Mesenchymal stem cell (in vitro differentiated cells and primary cell): ENCODE measurements at regions not wholly inside any gene's neighbourhood (a gene's known extent, or its start where the extent isn't known, plus 50 kb on each side); places are given as distances from the start of the nearest gene placed in this dataset.

Source experiments
- DNase-seq: peaks from one replicate; pipeline ENCODE4 v3.0.0-alpha.2; 2013
- H2AFZ ChIP-seq: one replicate; pipeline ENCODE4 v1.6.1; 2013; ENCODE audit warnings: low read depth, mild to moderate bottlenecking, control low read depth, inconsistent platforms, low read length, moderate library complexity
- H2AK5ac ChIP-seq: 2 replicates; pipeline ENCODE4 v1.6.1; 2013; ENCODE audit warnings: low read length, moderate library complexity, mild to moderate bottlenecking, inconsistent platforms; ENCODE audit not compliant: severe bottlenecking
- H2BK120ac ChIP-seq: one replicate; pipeline ENCODE4 v1.6.1; 2013; ENCODE audit warnings: low read depth, mild to moderate bottlenecking, inconsistent platforms, low read length, moderate library complexity
- H2BK12ac ChIP-seq, 2 experiments: one replicate each; pipeline ENCODE4 v1.6.1; 2013; ENCODE audit warnings: inconsistent platforms in 2 of 2, low read length in 2 of 2, mild to moderate bottlenecking in 2 of 2, moderate library complexity in 2 of 2, control low read depth in 1 of 2
- H2BK15ac ChIP-seq: one replicate; pipeline ENCODE4 v1.6.1; 2013; ENCODE audit warnings: mild to moderate bottlenecking, low read depth, inconsistent platforms; ENCODE audit not compliant: poor library complexity, severe bottlenecking
- H2BK5ac ChIP-seq: 2 replicates; pipeline ENCODE4 v1.6.1; 2013; ENCODE audit warnings: low read depth, mild to moderate bottlenecking, low read length, control low read depth, inconsistent platforms; ENCODE audit not compliant: poor library complexity, severe bottlenecking
- H3K14ac ChIP-seq, 2 experiments: one replicate each; pipeline ENCODE4 v1.6.1; 2013; ENCODE audit warnings: inconsistent platforms in 2 of 2, low read length in 2 of 2, control low read depth in 1 of 2, mild to moderate bottlenecking in 1 of 2, moderate library complexity in 1 of 2
- H3K18ac ChIP-seq, 2 experiments: one replicate each; pipeline ENCODE4 v1.6.1; 2013; ENCODE audit warnings: inconsistent platforms in 2 of 2, low read length in 2 of 2, control low read depth in 1 of 2, low read depth in 1 of 2, mild to moderate bottlenecking in 1 of 2
- H3K23ac ChIP-seq, 2 experiments: one replicate each; pipeline ENCODE4 v1.6.1; 2013; ENCODE audit warnings: inconsistent platforms in 2 of 2, low read length in 2 of 2, mild to moderate bottlenecking in 2 of 2, moderate library complexity in 2 of 2, control low read depth in 1 of 2
- H3K27ac ChIP-seq: 2 replicates; pipeline ENCODE4 v1.5.1; 2013; ENCODE audit warnings: mild to moderate bottlenecking, moderate library complexity, low read length, control low read depth, inconsistent platforms; ENCODE audit not compliant: poor library complexity, severe bottlenecking
- H3K27me3 ChIP-seq, 2 experiments: 2 replicates each; pipeline versions ENCODE4 v1.6.1 to v1.7.0; 2013; ENCODE audit warnings: low read length in 2 of 2, mild to moderate bottlenecking in 2 of 2, moderate library complexity in 2 of 2, control low read depth in 1 of 2, inconsistent platforms in 1 of 2; ENCODE audit not compliant: control insufficient read depth in 1 of 2, insufficient read depth in 1 of 2
- H3K36me3 ChIP-seq, 2 experiments: 2 replicates each; pipeline versions ENCODE4 v1.6.1 to v1.7.0; 2013; ENCODE audit warnings: low read length in 2 of 2, control low read depth in 1 of 2, inconsistent platforms in 1 of 2, low read depth in 1 of 2, mild to moderate bottlenecking in 1 of 2; ENCODE audit not compliant: insufficient read depth in 2 of 2, control insufficient read depth in 1 of 2
- H3K4ac ChIP-seq, 2 experiments: one replicate each; pipeline ENCODE4 v1.6.1; 2013; ENCODE audit warnings: inconsistent platforms in 2 of 2, low read length in 2 of 2, mild to moderate bottlenecking in 2 of 2, moderate library complexity in 2 of 2, control low read depth in 1 of 2, low read depth in 1 of 2
- H3K4me1 ChIP-seq: 2 replicates; pipeline ENCODE4 v1.6.1; 2013; ENCODE audit warnings: low read depth, low read length, control low read depth; ENCODE audit not compliant: control insufficient read depth, insufficient read depth
- H3K4me2 ChIP-seq: 2 replicates; pipeline ENCODE4 v1.6.1; 2013; ENCODE audit warnings: low read length, mild to moderate bottlenecking, inconsistent platforms; ENCODE audit not compliant: poor library complexity, severe bottlenecking
- H3K4me3 ChIP-seq, 2 experiments: 2 replicates each; pipeline versions ENCODE4 v1.5.1 to v1.7.0; 2013; ENCODE audit warnings: low read length in 2 of 2, mild to moderate bottlenecking in 2 of 2, control low read depth in 1 of 2, low read depth in 1 of 2; ENCODE audit not compliant: insufficient read depth in 1 of 2
- H3K79me1 ChIP-seq: replicated peaks from 2 replicates; pipeline ENCODE4 v1.6.1; 2013; ENCODE audit warnings: mild to moderate bottlenecking, control low read depth, low read length, inconsistent platforms; ENCODE audit not compliant: poor library complexity, severe bottlenecking
- H3K9ac ChIP-seq: 2 replicates; pipeline ENCODE4 v1.7.0; 2013; ENCODE audit warnings: mild to moderate bottlenecking, low read length, moderate library complexity
- H3K9me3 ChIP-seq: 2 replicates; pipeline ENCODE4 v1.7.0; 2013; ENCODE audit warnings: mild to moderate bottlenecking, low read length; ENCODE audit not compliant: control insufficient read depth
- H4K8ac ChIP-seq: one replicate; pipeline ENCODE4 v1.6.1; 2013; ENCODE audit warnings: inconsistent platforms, mild to moderate bottlenecking, low read length, moderate library complexity
- H4K91ac ChIP-seq: one replicate; pipeline ENCODE4 v1.6.1; 2013; ENCODE audit warnings: mild to moderate bottlenecking, low read length, inconsistent platforms
- WGBS: methylation state at CpG from one replicate; pipeline ENCODE4 v1.1.7; 2013; ENCODE audit warnings: mixed read lengths; 5-methylcytosine and 5-hydroxymethylcytosine counted together

DNA sequence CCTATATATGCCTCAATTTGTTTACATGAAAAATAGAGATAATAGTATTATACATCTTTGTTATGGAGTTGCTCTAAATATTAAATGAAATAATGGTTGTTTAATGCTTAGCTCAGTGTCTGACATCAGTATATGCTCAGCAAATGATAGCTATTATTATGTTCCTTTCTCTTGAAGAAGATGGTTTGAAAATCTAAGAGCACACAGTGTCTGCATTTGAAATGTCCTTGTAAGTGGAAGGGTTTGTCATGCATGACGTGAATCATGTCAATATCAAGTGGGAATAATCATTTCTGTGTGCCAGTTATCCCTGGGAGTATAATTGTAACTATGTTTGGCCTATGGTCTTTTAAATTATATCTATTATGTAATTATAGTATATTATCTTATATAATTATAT lies 377.5 kb upstream of the SORCS1 start:
- Histone ChIP-seq H4K8ac (no peak overlapping the region), H3K14ac (no peak overlapping the region), H2BK120ac (no peak overlapping the region), H3K4me2 (no peak overlapping the region), H2BK5ac (no peak overlapping the region), H3K9me3 (peaks cover 7% of the 10 kb centered on the region), H3K36me3 (no peaks in the 10 kb centered on the region), H3K9ac (no peak overlapping the region), H2AK5ac (no peak overlapping the region), H3K18ac (no peak overlapping the region), H3K27me3 (no peaks in the 10 kb centered on the region), H3K4me3 (no peak overlapping the region), H3K23ac (no peak overlapping the region), H3K79me1 (no peaks in the 10 kb centered on the region), H4K91ac (no peak overlapping the region), H2BK12ac (no peak overlapping the region), H2BK15ac (no peak overlapping the region), H2AFZ (no peak overlapping the region), H3K4ac (no peak overlapping the region), H3K27ac (no peak overlapping the region), H3K4me1 (peaks cover 5% of the 10 kb centered on the region)
- DNase-seq, result no peak
- WGBS, result 89% methylated on average over 1 of the region's 1 CpG

DNA sequence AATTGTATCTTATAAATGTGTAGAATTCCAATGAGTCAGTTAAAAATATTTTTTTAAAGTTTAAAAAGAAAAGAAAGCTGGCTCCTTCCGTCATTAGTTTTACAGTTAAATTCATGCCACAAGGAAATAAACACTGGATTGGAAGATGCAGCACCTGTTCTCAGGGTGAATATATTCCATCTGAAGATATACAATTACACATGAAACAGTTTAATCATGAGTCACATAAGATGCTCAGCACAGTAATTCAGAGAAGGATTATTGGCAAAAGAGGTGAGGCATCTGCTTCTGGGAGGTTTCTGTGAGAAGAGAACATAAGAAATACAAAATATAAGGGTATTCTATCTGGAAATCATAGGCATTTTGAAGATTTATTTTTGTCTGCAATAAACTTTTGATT lies 376.5 kb upstream of the SORCS1 start:
- H3K14ac ChIP-seq, result no peak overlapping the region
- H2AK5ac ChIP-seq, result no peak overlapping the region
- H3K36me3 ChIP-seq, result no peaks in the 10 kb centered on the region
- H3K9me3 ChIP-seq, result peaks cover 7% of the 10 kb centered on the region
- no peak overlapping the region for H2BK15ac ChIP-seq
- no peaks in the 10 kb centered on the region for H3K79me1 ChIP-seq
- H2AFZ ChIP-seq, result no peak overlapping the region
- H3K4me3 ChIP-seq, result no peak overlapping the region
- no peak overlapping the region for H2BK120ac ChIP-seq
- H3K18ac ChIP-seq, result no peak overlapping the region
- no peak overlapping the region for H3K4me2 ChIP-seq
- H2BK12ac ChIP-seq, result no peak overlapping the region
- no peak overlapping the region for H4K91ac ChIP-seq
- H3K27ac ChIP-seq, result no peak overlapping the region
- no peak for DNase-seq
- no peak overlapping the region for H4K8ac ChIP-seq
- H3K23ac ChIP-seq, result no peak overlapping the region
- no peak overlapping the region for H2BK5ac ChIP-seq
- no peaks in the 10 kb centered on the region for H3K27me3 ChIP-seq
- H3K9ac ChIP-seq, result no peak overlapping the region
- peaks cover 5% of the 10 kb centered on the region for H3K4me1 ChIP-seq
- no peak overlapping the region for H3K4ac ChIP-seq
- no CpG with 5 or more reads among the region's 1 CpG for WGBS

DNA sequence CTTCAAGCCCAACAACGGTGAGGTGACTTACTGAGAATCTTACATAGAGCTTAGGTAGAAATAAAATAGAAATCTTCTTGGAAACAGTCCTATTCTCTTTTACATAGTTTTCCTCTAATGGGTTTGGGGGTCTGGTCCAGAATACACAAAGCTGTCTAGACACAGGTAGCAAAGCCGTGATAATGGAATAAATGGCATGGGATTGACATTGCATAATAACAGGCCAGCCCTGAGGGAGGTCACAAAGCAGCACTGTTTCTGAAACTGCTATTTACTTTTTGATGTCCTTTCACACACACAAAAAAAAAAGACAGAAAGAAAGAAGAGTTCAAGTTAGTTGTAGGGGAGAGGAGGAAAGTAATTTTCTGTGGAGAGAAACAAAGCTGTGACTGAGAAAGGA lies 364.8 kb upstream of the SORCS1 start:
- Histone ChIP-seq H2BK120ac (no peak overlapping the region), H2BK5ac (no peak overlapping the region), H2BK12ac (no peak overlapping the region), H3K27ac (no peak overlapping the region), H3K4ac (no peak overlapping the region), H3K36me3 (no peaks in the 10 kb centered on the region), H2BK15ac (no peak overlapping the region), H3K4me1 (no peaks in the 10 kb centered on the region), H3K18ac (no peak overlapping the region), H3K79me1 (no peaks in the 10 kb centered on the region), H2AK5ac (no peak overlapping the region), H3K4me2 (no peak overlapping the region), H3K4me3 (no peak overlapping the region), H3K14ac (no peak overlapping the region), H3K23ac (no peak overlapping the region), H3K27me3 (no peaks in the 10 kb centered on the region), H4K8ac (no peak overlapping the region), H3K9ac (no peak overlapping the region), H3K9me3 (no peaks in the 10 kb centered on the region), H2AFZ (no peak overlapping the region), H4K91ac (no peak overlapping the region)
- WGBS, result 67% methylated on average over 1 of the region's 2 CpGs
- DNase-seq, result no peak

- Histone ChIP-seq H4K8ac (no peak overlapping the region), H4K91ac (no peak overlapping the region), H3K9me3 (no peaks in the 10 kb centered on the region), H2BK5ac (no peak overlapping the region), H3K79me1 (no peaks in the 10 kb centered on the region), H2BK120ac (no peak overlapping the region), H3K36me3 (no peaks in the 10 kb centered on the region), H2BK15ac (no peak overlapping the region), H3K4me1 (no peaks in the 10 kb centered on the region), H3K18ac (no peak overlapping the region), H3K27me3 (no peaks in the 10 kb centered on the region), H2AK5ac (no peak overlapping the region), H2BK12ac (no peak overlapping the region), H3K14ac (no peak overlapping the region), H3K23ac (no peak overlapping the region), H3K27ac (no peak overlapping the region), H3K4me2 (no peak overlapping the region), H3K9ac (no peak overlapping the region), H3K4ac (no peak overlapping the region), H3K4me3 (no peak overlapping the region), H2AFZ (no peak overlapping the region)
- DNase-seq, result no peak
- WGBS, result 80% methylated on average over 4 of the region's 4 CpGs
Measured at GRCh38 chr10:107520348-107520747, 355.8 kb upstream of the SORCS1 start.
